ENCODE measurements at regions not wholly inside any gene's neighbourhood (a gene's known extent, or its start where the extent isn't known, plus 50 kb on each side); places are given as distances from the start of the nearest gene placed in this dataset.

DNA sequence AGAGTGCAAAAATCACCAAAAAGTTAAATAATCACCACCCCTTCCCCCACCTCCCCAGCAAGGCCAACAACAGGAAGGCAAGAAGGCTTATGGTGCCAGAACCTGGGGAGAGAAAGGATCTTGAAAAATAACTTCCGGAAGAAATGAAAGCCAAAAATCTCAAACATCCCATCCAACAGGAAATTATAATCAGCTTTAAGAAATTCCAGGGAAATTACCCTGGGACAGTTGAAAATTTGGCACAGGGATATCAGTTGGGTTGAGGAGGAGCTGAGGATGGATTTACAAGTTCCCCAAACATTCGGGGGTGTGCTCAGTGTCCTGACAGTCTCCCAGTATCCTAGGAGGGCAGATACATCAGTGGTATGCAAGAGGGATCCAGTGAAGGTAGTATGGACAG lies 82.7 kb downstream of the POLR2M start:
- ATAC-seq (no peak), DNase-seq (ENCODE audit: low read depth, low spot score) (no peak)
- Histone ChIP-seq H3K9me3 (ENCODE audit: control insufficient read depth, insufficient read depth, low read depth, low read length) (no peaks in the 10 kb centered on the region), H3K27ac (ENCODE audit: low read length) (no peak overlapping the region), H3K4me3 (ENCODE audit: low read depth in 2 of 2, low read length in 2 of 2) (no peak overlapping the region), H3K36me3 (ENCODE audit: control insufficient read depth, insufficient read depth, low read length) (no peaks in the 10 kb centered on the region), H3K4me1 (ENCODE audit: control insufficient read depth, insufficient read depth, low read length) (no peaks in the 10 kb centered on the region), H3K27me3 (ENCODE audit: control insufficient read depth, insufficient read depth, low read length) (peaks cover 6% of the 10 kb centered on the region; the same call in 1 of the 2 replicates)
- ChIA-PET POLR2A (no interaction called here), CTCF (no interaction called here)
- intact Hi-C loops (cut with micrococcal nuclease; ENCODE audit: unreplicated experiment) (no loop called here), in situ Hi-C loops (cut with HindIII; ENCODE audit: low pct_unique_long_range_greater_than_20kb, low sequenced_read_pairs) (no loop called here)
- no TSS peak for BruUV-seq (replicated peaks)
- TF ChIP-seq, protein P1, sequence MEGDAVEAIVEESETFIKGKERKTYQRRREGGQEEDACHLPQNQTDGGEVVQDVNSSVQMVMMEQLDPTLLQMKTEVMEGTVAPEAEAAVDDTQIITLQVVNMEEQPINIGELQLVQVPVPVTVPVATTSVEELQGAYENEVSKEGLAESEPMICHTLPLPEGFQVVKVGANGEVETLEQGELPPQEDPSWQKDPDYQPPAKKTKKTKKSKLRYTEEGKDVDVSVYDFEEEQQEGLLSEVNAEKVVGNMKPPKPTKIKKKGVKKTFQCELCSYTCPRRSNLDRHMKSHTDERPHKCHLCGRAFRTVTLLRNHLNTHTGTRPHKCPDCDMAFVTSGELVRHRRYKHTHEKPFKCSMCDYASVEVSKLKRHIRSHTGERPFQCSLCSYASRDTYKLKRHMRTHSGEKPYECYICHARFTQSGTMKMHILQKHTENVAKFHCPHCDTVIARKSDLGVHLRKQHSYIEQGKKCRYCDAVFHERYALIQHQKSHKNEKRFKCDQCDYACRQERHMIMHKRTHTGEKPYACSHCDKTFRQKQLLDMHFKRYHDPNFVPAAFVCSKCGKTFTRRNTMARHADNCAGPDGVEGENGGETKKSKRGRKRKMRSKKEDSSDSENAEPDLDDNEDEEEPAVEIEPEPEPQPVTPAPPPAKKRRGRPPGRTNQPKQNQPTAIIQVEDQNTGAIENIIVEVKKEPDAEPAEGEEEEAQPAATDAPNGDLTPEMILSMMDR (IDR thresholded peaks at IDR 0.05): no peak
- TF ChIP-seq, protein P2, sequence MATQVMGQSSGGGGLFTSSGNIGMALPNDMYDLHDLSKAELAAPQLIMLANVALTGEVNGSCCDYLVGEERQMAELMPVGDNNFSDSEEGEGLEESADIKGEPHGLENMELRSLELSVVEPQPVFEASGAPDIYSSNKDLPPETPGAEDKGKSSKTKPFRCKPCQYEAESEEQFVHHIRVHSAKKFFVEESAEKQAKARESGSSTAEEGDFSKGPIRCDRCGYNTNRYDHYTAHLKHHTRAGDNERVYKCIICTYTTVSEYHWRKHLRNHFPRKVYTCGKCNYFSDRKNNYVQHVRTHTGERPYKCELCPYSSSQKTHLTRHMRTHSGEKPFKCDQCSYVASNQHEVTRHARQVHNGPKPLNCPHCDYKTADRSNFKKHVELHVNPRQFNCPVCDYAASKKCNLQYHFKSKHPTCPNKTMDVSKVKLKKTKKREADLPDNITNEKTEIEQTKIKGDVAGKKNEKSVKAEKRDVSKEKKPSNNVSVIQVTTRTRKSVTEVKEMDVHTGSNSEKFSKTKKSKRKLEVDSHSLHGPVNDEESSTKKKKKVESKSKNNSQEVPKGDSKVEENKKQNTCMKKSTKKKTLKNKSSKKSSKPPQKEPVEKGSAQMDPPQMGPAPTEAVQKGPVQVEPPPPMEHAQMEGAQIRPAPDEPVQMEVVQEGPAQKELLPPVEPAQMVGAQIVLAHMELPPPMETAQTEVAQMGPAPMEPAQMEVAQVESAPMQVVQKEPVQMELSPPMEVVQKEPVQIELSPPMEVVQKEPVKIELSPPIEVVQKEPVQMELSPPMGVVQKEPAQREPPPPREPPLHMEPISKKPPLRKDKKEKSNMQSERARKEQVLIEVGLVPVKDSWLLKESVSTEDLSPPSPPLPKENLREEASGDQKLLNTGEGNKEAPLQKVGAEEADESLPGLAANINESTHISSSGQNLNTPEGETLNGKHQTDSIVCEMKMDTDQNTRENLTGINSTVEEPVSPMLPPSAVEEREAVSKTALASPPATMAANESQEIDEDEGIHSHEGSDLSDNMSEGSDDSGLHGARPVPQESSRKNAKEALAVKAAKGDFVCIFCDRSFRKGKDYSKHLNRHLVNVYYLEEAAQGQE (IDR thresholded peaks at IDR 0.05; ENCODE audit: insufficient read depth in 1 of 2, low read depth in 2 of 2, low read length in 1 of 2): no peak
- no peak for TF ChIP-seq SIN3A (IDR thresholded peaks at IDR 0.05; ENCODE audit: borderline replicate concordance, insufficient read depth, low read depth, low read length)
- TF ChIP-seq TCF7L2 (IDR thresholded peaks at IDR 0.05; ENCODE audit: low read depth, low read length): no peak
- no peak for TF ChIP-seq POLR2AphosphoS5 (IDR thresholded peaks at IDR 0.05; ENCODE audit: low read depth, low read length)

DNA sequence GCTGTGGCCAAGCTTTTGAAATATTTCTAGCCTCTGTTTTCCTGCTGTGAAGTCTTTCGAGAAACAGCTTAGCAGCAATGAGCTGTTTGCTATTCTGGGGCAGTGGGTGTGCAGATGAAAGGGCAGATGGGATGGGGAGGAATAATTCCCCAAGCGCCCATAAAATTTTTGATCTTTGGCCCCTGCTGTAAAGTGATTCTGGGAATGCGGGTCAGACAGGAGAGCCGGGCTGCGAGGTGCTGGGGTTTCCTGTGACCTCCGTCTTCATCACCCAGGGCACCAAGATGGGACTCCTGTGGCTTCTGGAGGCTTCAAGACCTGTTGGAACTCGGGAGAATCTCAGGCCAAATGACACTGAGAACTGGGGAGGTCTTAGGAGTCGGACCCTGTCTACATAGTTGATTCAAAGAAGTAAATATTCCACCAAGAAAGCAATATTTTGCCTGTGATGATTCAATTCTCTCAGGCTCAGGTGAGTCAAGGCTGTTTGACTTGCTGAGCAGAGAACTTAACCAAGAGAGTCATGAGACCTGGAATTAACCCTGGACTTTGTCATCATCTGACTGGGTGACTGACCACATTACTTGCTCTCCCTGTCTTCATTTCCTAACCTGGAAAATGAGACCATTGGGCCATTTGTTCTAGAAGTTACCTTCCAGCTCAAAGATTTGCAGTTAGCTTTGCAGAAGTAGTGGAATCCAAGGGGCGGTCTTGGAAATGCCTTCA lies 86.4 kb downstream of the POLR2M start:
- BruUV-seq (replicated peaks): no TSS peak
- H3K27me3 ChIP-seq (ENCODE audit: control insufficient read depth, insufficient read depth, low read length): peaks cover 5% of the 10 kb centered on the region; the same call in 1 of the 2 replicates

More for the DNA sequence above, 86.4 kb downstream of the POLR2M start:
- TF ChIP-seq TCF7L2 (IDR thresholded peaks at IDR 0.05; ENCODE audit: low read depth, low read length) (no peak), POLR2AphosphoS5 (IDR thresholded peaks at IDR 0.05; ENCODE audit: low read depth, low read length) (no peak), SIN3A (IDR thresholded peaks at IDR 0.05; ENCODE audit: borderline replicate concordance, insufficient read depth, low read depth, low read length) (no peak)
- TF ChIP-seq, protein P2 (IDR thresholded peaks at IDR 0.05; ENCODE audit: insufficient read depth in 1 of 2, low read depth in 2 of 2, low read length in 1 of 2): no peak
- TF ChIP-seq, protein P1 (IDR thresholded peaks at IDR 0.05): no peak
- in situ Hi-C loops (cut with HindIII; ENCODE audit: low pct_unique_long_range_greater_than_20kb, low sequenced_read_pairs): no loop called here
- Histone ChIP-seq H3K4me3 (ENCODE audit: low read depth in 2 of 2, low read length in 2 of 2) (no peak overlapping the region), H3K4me1 (ENCODE audit: control insufficient read depth, insufficient read depth, low read length) (no peaks in the 10 kb centered on the region), H3K9me3 (ENCODE audit: control insufficient read depth, insufficient read depth, low read depth, low read length) (no peaks in the 10 kb centered on the region), H3K27ac (ENCODE audit: low read length) (no peak overlapping the region), H3K36me3 (ENCODE audit: control insufficient read depth, insufficient read depth, low read length) (no peaks in the 10 kb centered on the region)
- intact Hi-C loops (cut with micrococcal nuclease; ENCODE audit: unreplicated experiment): no loop called here
- ChIA-PET POLR2A (no interaction called here), CTCF (no interaction called here)
- DNase-seq (ENCODE audit: low read depth, low spot score) (no peak), ATAC-seq (no peak)

All from Panc1 (cell line).